NCI-H345 treated with DMSO at 0.1 percent for 48 hours (cell line): ENCODE measurements at regions not wholly inside any gene's neighbourhood (a gene's known extent, or its start where the extent isn't known, plus 50 kb on each side); places are given as distances from the start of the nearest gene placed in this dataset.

Experiments used
- DNase-seq: peaks from one replicate; lab custom pipeline; 2025; ENCODE audit not compliant: unreplicated experiment; lab: John Stamatoyannopoulos, UW

GRCh38 chr13:95494082-95494681 lies 58.3 kb upstream of the CLDN10 start:
- peak; percentile 49 for DNase-seq

- DNase-seq, result no peak
Measured at GRCh38 chr13:95496485-95496884, 56.0 kb upstream of the CLDN10 start.

- DNase-seq, result no peak
Measured at GRCh38 chr13:95497381-95497807, 55.1 kb upstream of the CLDN10 start.

- no peak for DNase-seq
Measured at GRCh38 chr13:95498886-95499285, 53.6 kb upstream of the CLDN10 start.

- DNase-seq, result no peak
Measured at GRCh38 chr13:95499811-95500712, 52.5 kb upstream of the CLDN10 start.

GRCh38 chr13:95502216-95502615 lies 50.3 kb upstream of the CLDN10 start:
- no peak for DNase-seq
